ENCODE measurements at regions not wholly inside any gene's neighbourhood (a gene's known extent, or its start where the extent isn't known, plus 50 kb on each side); places are given as distances from the start of the nearest gene placed in this dataset.

- H3K27me3 ChIP-seq (replicated peaks in 1 of 4; ENCODE audit: control insufficient read depth in 3 of 4, extremely low read depth in 1 of 4, insufficient read depth in 3 of 4, low read length in 3 of 4) = no peaks in the 10 kb centered on the region; a peak in 2 of 7 replicates
- DNase-seq (ENCODE audit: low read depth in 1 of 2, low spot score in 2 of 2) (no peak), FAIRE-seq (no peak)
- no peak overlapping the region for H3K27ac ChIP-seq (ENCODE audit: low read depth, low read length)
- no peak overlapping the region for H2BK120ac ChIP-seq (replicated peaks; ENCODE audit: low read depth, low read length)
- H2BK15ac ChIP-seq (ENCODE audit: low read length) = no peak overlapping the region
- H2BK12ac ChIP-seq (ENCODE audit: low read depth, low read length) = no peak overlapping the region
- no peaks in the 10 kb centered on the region for H4K20me1 ChIP-seq (replicated peaks in 1 of 2; ENCODE audit: control insufficient read depth in 1 of 2, insufficient read depth in 2 of 2, low read length in 2 of 2)
- H3K36me3 ChIP-seq (ENCODE audit: control insufficient read depth in 2 of 4, insufficient read depth in 4 of 4, low read length in 3 of 4) = no peaks in the 10 kb centered on the region
- no peak overlapping the region for H4K5ac ChIP-seq (ENCODE audit: insufficient read length, low read depth, low read length)
- ChIA-PET POLR2A (ENCODE audit: partially characterized antibody) (no interaction called here), CTCF (ENCODE audit: partially characterized antibody) (no interaction called here)
- no peaks in the 10 kb centered on the region for H3K79me2 ChIP-seq (ENCODE audit: control insufficient read depth in 1 of 2, insufficient read depth in 2 of 2, low read length in 2 of 2)
- no peak overlapping the region for H4K8ac ChIP-seq (ENCODE audit: extremely low read depth, insufficient read depth, low read length)
- H3K4me2 ChIP-seq (ENCODE audit: insufficient read depth in 1 of 2, low read depth in 2 of 2, low read length in 2 of 2) = no peak overlapping the region
- H3K23ac ChIP-seq (ENCODE audit: insufficient read length) = no peak overlapping the region
- no peaks in the 10 kb centered on the region for H3K79me1 ChIP-seq (ENCODE audit: low read depth, low read length)
- H3K56ac ChIP-seq (replicated peaks; ENCODE audit: insufficient read length, low read depth, low read length) = no peak overlapping the region
- no peaks in the 10 kb centered on the region for H3K9me3 ChIP-seq (ENCODE audit: insufficient read depth in 2 of 2, low read depth in 1 of 2, low read length in 1 of 2)
- peaks cover 0 to 11% (median 4%) of the 10 kb centered on the region in 4 experiments; a peak in 5 of 7 replicates for H3K4me1 ChIP-seq (replicated peaks in 1 of 4; ENCODE audit: control insufficient read depth in 3 of 4, insufficient read depth in 4 of 4, low read length in 3 of 4)
- H2AFZ ChIP-seq (ENCODE audit: low read length) = no peak overlapping the region
- no peak overlapping the region for H3K9ac ChIP-seq (replicated peaks in 1 of 4; ENCODE audit: extremely low read depth in 1 of 4, low read depth in 3 of 4, low read length in 3 of 4)
- no peak overlapping the region for H2AK5ac ChIP-seq (ENCODE audit: low read depth, low read length)
- H3K4ac ChIP-seq (replicated peaks; ENCODE audit: insufficient read length, low read depth, low read length) = no peak overlapping the region
- H3K4me3 ChIP-seq (ENCODE audit: extremely low read depth in 1 of 4, insufficient read depth in 2 of 4, low read depth in 3 of 4, low read length in 4 of 4) = no peak overlapping the region
- no peaks in the 10 kb centered on the region for H3K23me2 ChIP-seq (ENCODE audit: low read depth, low read length)
- H2BK5ac ChIP-seq (ENCODE audit: low read depth, low read length) = no peak overlapping the region
- no peak overlapping the region for H3K14ac ChIP-seq (ENCODE audit: insufficient read length)
- no peak overlapping the region for H2BK20ac ChIP-seq (ENCODE audit: low read length)
- H4K91ac ChIP-seq (replicated peaks; ENCODE audit: insufficient read length, low read length) = no peak overlapping the region
- H3K18ac ChIP-seq (ENCODE audit: extremely low read depth, low read length) = no peak overlapping the region
- 100% methylated on average over 1 of the region's 1 CpG; no CpG with 5 or more reads in 1 of the 2 experiments for WGBS, 2 experiments (ENCODE audit: extremely low coverage in 1 of 2, insufficient coverage in 1 of 2, insufficient read length in 1 of 2, insufficient replicate concordance in 2 of 2, low coverage in 1 of 2, low lambda C conversion rate in 2 of 2, missing lambda C conversion rate in 1 of 2)
- TF ChIP-seq KDM5A (IDR thresholded peaks at IDR 0.05; ENCODE audit: low read length) (no peak), POLR2A (IDR thresholded peaks at IDR 0.05; ENCODE audit: control extremely low read depth in 1 of 2, low read depth in 2 of 2, low read length in 2 of 2) (no peak), RBBP5 (IDR thresholded peaks at IDR 0.05; ENCODE audit: borderline replicate concordance, low read depth, low read length) (no peak), SP1 (IDR thresholded peaks at IDR 0.05; ENCODE audit: low read depth, low read length) (no peak), SP2 (IDR thresholded peaks at IDR 0.05; ENCODE audit: low read length) (no peak), CBX8 (IDR thresholded peaks at IDR 0.05; ENCODE audit: borderline replicate concordance, low read depth, low read length) (no peak), SP4 (IDR thresholded peaks at IDR 0.05; ENCODE audit: low read length) (no peak), NANOG (IDR thresholded peaks at IDR 0.05; ENCODE audit: insufficient read depth, low read depth, low read length, poor library complexity, severe bottlenecking) (no peak), GTF2F1 (IDR thresholded peaks at IDR 0.05; ENCODE audit: borderline replicate concordance, low read depth, low read length) (no peak), HDAC2 (IDR thresholded peaks at IDR 0.05; ENCODE audit: borderline replicate concordance in 1 of 2, low read depth in 2 of 2, low read length in 2 of 2) (no peak), SIN3A (conservative IDR thresholded peaks at IDR 0.05 in 1 of 2, IDR thresholded peaks at IDR 0.05 in 1 of 2; ENCODE audit: low read depth in 1 of 2, low read length in 2 of 2) (no peak)
- TF ChIP-seq, protein P1, sequence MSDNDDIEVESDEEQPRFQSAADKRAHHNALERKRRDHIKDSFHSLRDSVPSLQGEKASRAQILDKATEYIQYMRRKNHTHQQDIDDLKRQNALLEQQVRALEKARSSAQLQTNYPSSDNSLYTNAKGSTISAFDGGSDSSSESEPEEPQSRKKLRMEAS (IDR thresholded peaks at IDR 0.05) = no peak
- TF ChIP-seq, protein P2, sequence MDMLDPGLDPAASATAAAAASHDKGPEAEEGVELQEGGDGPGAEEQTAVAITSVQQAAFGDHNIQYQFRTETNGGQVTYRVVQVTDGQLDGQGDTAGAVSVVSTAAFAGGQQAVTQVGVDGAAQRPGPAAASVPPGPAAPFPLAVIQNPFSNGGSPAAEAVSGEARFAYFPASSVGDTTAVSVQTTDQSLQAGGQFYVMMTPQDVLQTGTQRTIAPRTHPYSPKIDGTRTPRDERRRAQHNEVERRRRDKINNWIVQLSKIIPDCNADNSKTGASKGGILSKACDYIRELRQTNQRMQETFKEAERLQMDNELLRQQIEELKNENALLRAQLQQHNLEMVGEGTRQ (IDR thresholded peaks at IDR 0.05; ENCODE audit: low read length) = no peak
Observed at GRCh38 chr5:72667708-72668107, 148.8 kb upstream of the TNPO1 start.

All from H1 (cell line).